H1 (cell line): ENCODE measurements at regions not wholly inside any gene's neighbourhood (a gene's known extent, or its start where the extent isn't known, plus 50 kb on each side); places are given as distances from the start of the nearest gene placed in this dataset.

Experiments
- CTCF ChIA-PET: fragments of 300-600 bp; sonication (Branson Sonifier 250); formaldehyde crosslinking; loops from one replicate; lab custom pipeline; 2021; ENCODE audit not compliant: partially characterized antibody; lab: Charles Lee
- POLR2A ChIA-PET: fragments of 300-600 bp; sonication (Branson Sonifier 250); formaldehyde crosslinking; loops from one replicate; lab custom pipeline; 2021; ENCODE audit warnings: inconsistent platforms; ENCODE audit not compliant: partially characterized antibody; lab: Charles Lee
- DNase-seq, 2 experiments: peaks; one replicate each; pipeline versions ENCODE4 v3.0.0 to v3.0.0-alpha.2; 2010 to 2022; ENCODE audit warnings: low spot score in 2 of 2, low read depth in 1 of 2, mixed read lengths in 1 of 2
- FAIRE-seq: peaks from 2 replicates; lab custom pipeline; 2011; peaks lifted over from hg19 to GRCh38; lab: Jason Lieb, UNC
- H2AFZ ChIP-seq: 2 replicates; pipeline ENCODE4 v1.8.1; 2012; ENCODE audit warnings: low read length, inconsistent platforms
- H2AK5ac ChIP-seq: 2 replicates; pipeline ENCODE4 v1.6.1; 2013; ENCODE audit warnings: low read depth, low read length
- H2BK120ac ChIP-seq: replicated peaks from 2 replicates; pipeline ENCODE3; 2013; ENCODE audit warnings: low read depth, low read length, inconsistent platforms
- H2BK12ac ChIP-seq: 2 replicates; pipeline ENCODE4 v1.6.1; 2013; ENCODE audit warnings: low read depth, low read length
- H2BK15ac ChIP-seq: 2 replicates; pipeline ENCODE4 v1.6.1; 2013; ENCODE audit warnings: low read length
- H2BK20ac ChIP-seq: 2 replicates; pipeline ENCODE4 v1.6.1; 2013; ENCODE audit warnings: low read length
- H2BK5ac ChIP-seq: 2 replicates; pipeline ENCODE4 v1.6.1; 2013; ENCODE audit warnings: low read depth, low read length
- H3K14ac ChIP-seq: 2 replicates; pipeline ENCODE4 v1.6.1; 2013; ENCODE audit warnings: inconsistent platforms; ENCODE audit not compliant: insufficient read length
- H3K18ac ChIP-seq: 2 replicates; pipeline ENCODE4 v1.6.1; 2013; ENCODE audit warnings: low read length; ENCODE audit errors: extremely low read depth
- H3K23ac ChIP-seq: 2 replicates; pipeline ENCODE4 v1.6.1; 2013; ENCODE audit warnings: inconsistent platforms; ENCODE audit not compliant: insufficient read length
- H3K23me2 ChIP-seq: 2 replicates; pipeline ENCODE4 v1.6.1; 2013; ENCODE audit warnings: low read depth, low read length
- H3K27ac ChIP-seq: 2 replicates; pipeline ENCODE4 v1.6.1; 2011; ENCODE audit warnings: low read depth, low read length, inconsistent platforms
- H3K27me3 ChIP-seq, 4 experiments: replicated peaks in 1 of 4; 1 replicate in 1 of 4; 2 replicates in 3 of 4; pipeline versions ENCODE4 v1.6.1 to v1.8.1; 2011 to 2013; ENCODE audit warnings: low read length in 3 of 4, mild to moderate bottlenecking in 3 of 4, inconsistent platforms in 2 of 4, mixed read lengths in 2 of 4, moderate library complexity in 1 of 4; ENCODE audit not compliant: control insufficient read depth in 3 of 4, insufficient read depth in 3 of 4; ENCODE audit errors: extremely low read depth in 1 of 4
- H3K36me3 ChIP-seq, 4 experiments: 2 replicates each; pipeline versions ENCODE4 v1.6.1 to v1.8.1; 2011 to 2013; ENCODE audit warnings: mild to moderate bottlenecking in 4 of 4, low read length in 3 of 4, moderate library complexity in 2 of 4, control low read depth in 1 of 4, inconsistent platforms in 1 of 4; ENCODE audit not compliant: insufficient read depth in 4 of 4, control insufficient read depth in 2 of 4
- H3K4ac ChIP-seq: replicated peaks from 2 replicates; pipeline ENCODE3; 2013; ENCODE audit warnings: low read length, low read depth, mixed read lengths, inconsistent platforms; ENCODE audit not compliant: insufficient read length
- H3K4me1 ChIP-seq, 4 experiments: replicated peaks in 1 of 4; 1 replicate in 1 of 4; 2 replicates in 3 of 4; pipeline versions ENCODE4 v1.6.1 to v1.8.1; 2011 to 2013; ENCODE audit warnings: low read length in 3 of 4, inconsistent platforms in 2 of 4, mixed read lengths in 1 of 4; ENCODE audit not compliant: insufficient read depth in 4 of 4, control insufficient read depth in 3 of 4
- H3K4me2 ChIP-seq, 2 experiments: 2 replicates each; pipeline versions ENCODE4 v1.6.1 to v1.8.1; 2011 to 2013; ENCODE audit warnings: low read depth in 2 of 2, low read length in 2 of 2, control low read depth in 1 of 2, inconsistent platforms in 1 of 2, mild to moderate bottlenecking in 1 of 2; ENCODE audit not compliant: insufficient read depth in 1 of 2
- H3K4me3 ChIP-seq, 4 experiments: fragments of 200-600, 300-600 bp in 1 of 4; sonication (generic), shearing (Covaris generic), sonication (Bioruptor Twin) in 1 of 4; 2 replicates each; pipeline versions ENCODE4 v1.5.1 to v1.8.1; 2011 to 2016; ENCODE audit warnings: low read length in 4 of 4, low read depth in 3 of 4, control low read depth in 2 of 4, inconsistent platforms in 2 of 4, mild to moderate bottlenecking in 2 of 4, mixed read lengths in 1 of 4, moderate library complexity in 1 of 4; ENCODE audit not compliant: insufficient read depth in 2 of 4; ENCODE audit errors: extremely low read depth in 1 of 4
- H3K56ac ChIP-seq: replicated peaks from 2 replicates; pipeline ENCODE3; 2013; ENCODE audit warnings: low read depth, mild to moderate bottlenecking, mixed read lengths, low read length, inconsistent platforms; ENCODE audit not compliant: insufficient read length
- H3K79me1 ChIP-seq: 2 replicates; pipeline ENCODE4 v1.6.1; 2013; ENCODE audit warnings: low read depth, low read length, control low read depth
- H3K79me2 ChIP-seq, 2 experiments: 2 replicates each; pipeline versions ENCODE4 v1.6.1 to v1.8.1; 2012 to 2013; ENCODE audit warnings: low read length in 2 of 2, mild to moderate bottlenecking in 2 of 2, inconsistent platforms in 1 of 2; ENCODE audit not compliant: insufficient read depth in 2 of 2, control insufficient read depth in 1 of 2
- H3K9ac ChIP-seq, 4 experiments: replicated peaks in 1 of 4; 1 replicate in 1 of 4; 2 replicates in 3 of 4; pipeline versions ENCODE4 v1.6.1 to v1.8.1; 2011 to 2013; ENCODE audit warnings: low read depth in 3 of 4, low read length in 3 of 4, control low read depth in 2 of 4, mild to moderate bottlenecking in 2 of 4, moderate library complexity in 2 of 4, inconsistent platforms in 1 of 4; ENCODE audit errors: extremely low read depth in 1 of 4
- H3K9me3 ChIP-seq, 2 experiments: 2 replicates each; pipeline versions ENCODE4 v1.6.1 to v1.8.1; 2012 to 2013; ENCODE audit warnings: mild to moderate bottlenecking in 2 of 2, moderate library complexity in 2 of 2, control low read depth in 1 of 2, inconsistent platforms in 1 of 2, low read depth in 1 of 2, low read length in 1 of 2, mixed read lengths in 1 of 2; ENCODE audit not compliant: insufficient read depth in 2 of 2
- H4K20me1 ChIP-seq, 2 experiments: replicated peaks in 1 of 2; 2 replicates each; pipeline versions ENCODE3 to v1.8.1; 2011 to 2013; ENCODE audit warnings: inconsistent platforms in 2 of 2, low read length in 2 of 2, mild to moderate bottlenecking in 1 of 2; ENCODE audit not compliant: insufficient read depth in 2 of 2, control insufficient read depth in 1 of 2
- H4K5ac ChIP-seq: 2 replicates; pipeline ENCODE4 v1.6.1; 2013; ENCODE audit warnings: low read length, low read depth, mixed read lengths, inconsistent platforms; ENCODE audit not compliant: insufficient read length
- H4K8ac ChIP-seq: 2 replicates; pipeline ENCODE4 v1.8.0; 2013; ENCODE audit warnings: mild to moderate bottlenecking, moderate library complexity, low read length, inconsistent platforms; ENCODE audit not compliant: insufficient read depth; ENCODE audit errors: extremely low read depth
- H4K91ac ChIP-seq: replicated peaks from 2 replicates; pipeline ENCODE3; 2013; ENCODE audit warnings: low read length, mixed read lengths, inconsistent platforms; ENCODE audit not compliant: insufficient read length
- BRCA1 ChIP-seq: IDR thresholded peaks from 2 replicates; pipeline ENCODE4 v1.6.1; 2012; ENCODE audit warnings: low read depth, low read length, improper control_type of control experiment
- EP300 ChIP-seq, 2 experiments: IDR thresholded peaks; 1 replicate in 1 of 2; 2 replicates in 1 of 2; pipeline ENCODE4 v1.6.1; 2011 to 2012; ENCODE audit warnings: low read depth in 2 of 2, low read length in 2 of 2, mild to moderate bottlenecking in 2 of 2, borderline replicate concordance in 1 of 2, inconsistent platforms in 1 of 2, moderate library complexity in 1 of 2
- HDAC6 ChIP-seq: IDR thresholded peaks from one replicate; pipeline ENCODE4 v1.7.1; 2012; ENCODE audit warnings: low read depth, mild to moderate bottlenecking, inconsistent platforms, low read length, moderate library complexity
- PHF8 ChIP-seq: fragments of 200-600 bp; sonication (generic); conservative IDR thresholded peaks from 2 replicates; pipeline ENCODE4 v1.7.1; 2012; ENCODE audit warnings: low read depth, mild to moderate bottlenecking, inconsistent platforms, low read length, moderate library complexity
- POLR2AphosphoS5 ChIP-seq: IDR thresholded peaks from 2 replicates; pipeline ENCODE4 v1.6.1; 2011; ENCODE audit warnings: low read depth, low read length
- WGBS, 2 experiments: shearing (Covaris generic) in 1 of 2; methylation state at CpG; one replicate each; pipeline versions ENCODE4 v1.1.6 to v1.1.7; 2013 to 2015; ENCODE audit warnings: low lambda C conversion rate in 2 of 2, mixed read lengths in 2 of 2, inconsistent platforms in 1 of 2, low coverage in 1 of 2, missing lambda C conversion rate in 1 of 2; ENCODE audit not compliant: insufficient replicate concordance in 2 of 2, insufficient coverage in 1 of 2, insufficient read length in 1 of 2; ENCODE audit errors: extremely low coverage in 1 of 2, missing lambda C conversion rate in 1 of 2; 5-methylcytosine and 5-hydroxymethylcytosine counted together
- TF ChIP-seq, protein P1 (sequence below): IDR thresholded peaks from 2 replicates; pipeline ENCODE4 v1.6.1; 2011; ENCODE audit warnings: low read depth, mild to moderate bottlenecking, low read length; ENCODE audit not compliant: insufficient read depth

DNA sequence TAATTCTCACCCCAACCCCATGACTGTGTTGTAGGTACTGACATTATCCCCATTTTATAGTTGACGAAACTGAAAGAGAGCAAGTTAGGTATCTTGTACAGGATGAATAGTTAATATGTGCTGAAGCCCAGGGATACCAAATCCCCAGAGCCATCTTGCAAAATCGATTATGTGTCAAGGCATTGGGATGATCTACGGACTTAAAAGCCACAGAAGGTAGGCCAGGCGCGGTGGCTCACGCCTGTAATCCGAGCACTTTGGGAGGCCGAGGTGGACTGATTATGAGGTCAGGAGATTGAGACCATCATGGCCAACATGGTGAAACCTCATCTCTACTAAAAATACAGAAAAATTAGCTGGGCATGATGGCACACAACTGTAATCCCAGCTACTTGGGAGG lies 242.4 kb upstream of the RHOBTB1 start:
- Histone ChIP-seq H2BK20ac (no peak overlapping the region), H3K27me3 (no peaks in the 10 kb centered on the region), H3K79me1 (no peaks in the 10 kb centered on the region), H4K8ac (no peak overlapping the region), H3K14ac (no peak overlapping the region), H3K18ac (no peak overlapping the region), H3K4me2 (no peak overlapping the region), H2AFZ (no peak overlapping the region), H3K27ac (no peak overlapping the region), H3K23ac (no peak overlapping the region), H3K4me3 (no peak overlapping the region), H2BK120ac (no peak overlapping the region), H2AK5ac (no peak overlapping the region), H3K9ac (no peak overlapping the region), H3K56ac (no peak overlapping the region), H3K4ac (no peak overlapping the region), H3K9me3 (no peaks in the 10 kb centered on the region; a peak in 1 of 4 replicates), H3K23me2 (no peaks in the 10 kb centered on the region), H2BK12ac (no peak overlapping the region), H2BK15ac (no peak overlapping the region), H3K4me1 (peaks cover 0 to 3% (median 0%) of the 10 kb centered on the region in 4 experiments; a peak in 1 of 7 replicates), H3K79me2 (no peaks in the 10 kb centered on the region), H4K5ac (no peak overlapping the region), H4K91ac (no peak overlapping the region), H2BK5ac (no peak overlapping the region), H4K20me1 (no peaks in the 10 kb centered on the region), H3K36me3 (no peaks in the 10 kb centered on the region)
- CTCF ChIA-PET, result no interaction called here
- TF ChIP-seq EP300 (IDR thresholded peaks at IDR 0.05; ENCODE audit: borderline replicate concordance in 1 of 2, low read depth in 2 of 2, low read length in 2 of 2) (no peak), HDAC6 (no peak), PHF8 (no peak), BRCA1 (no peak), POLR2AphosphoS5 (no peak)
- TF ChIP-seq, protein P1, sequence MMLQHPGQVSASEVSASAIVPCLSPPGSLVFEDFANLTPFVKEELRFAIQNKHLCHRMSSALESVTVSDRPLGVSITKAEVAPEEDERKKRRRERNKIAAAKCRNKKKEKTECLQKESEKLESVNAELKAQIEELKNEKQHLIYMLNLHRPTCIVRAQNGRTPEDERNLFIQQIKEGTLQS, result no peak
- FAIRE-seq, result no peak
- 98% methylated on average over 8 of the region's 8 CpGs; no CpG with 5 or more reads in 1 of the 2 experiments for WGBS, 2 experiments
- POLR2A ChIA-PET, result no interaction called here
- no peak for DNase-seq
